Left lung (tissue), 4 donors: ENCODE measurements at regions not wholly inside any gene's neighbourhood (a gene's known extent, or its start where the extent isn't known, plus 50 kb on each side); places are given as distances from the start of the nearest gene placed in this dataset.

Source experiments
- ATAC-seq: fragments of 200-7000 bp; cut with Tn5 transposase; one replicate; pipeline ENCODE4 v1.9.1; 2020; ENCODE audit warnings: moderate library complexity
- DNase-seq, 4 donors: peaks; one replicate each; pipeline ENCODE4 v3.0.0-alpha.2; 2013 to 2020
- H3K27ac ChIP-seq, 2 donors: fragments of 200-600 bp; sonication (generic) in 1 of 2; one replicate each; pipeline versions ENCODE4 v1.5.0 to v1.8.0; 2020 to 2021
- H3K27me3 ChIP-seq, 2 donors: fragments of 200-600 bp; sonication (generic) in 1 of 2; one replicate each; pipeline versions ENCODE4 v1.5.0 to v1.8.0; 2020 to 2021
- H3K36me3 ChIP-seq, 2 donors: fragments of 200-600 bp; sonication (generic) in 1 of 2; one replicate each; pipeline versions ENCODE4 v1.5.0 to v1.8.0; 2020 to 2021
- H3K4me1 ChIP-seq, 2 donors: fragments of 200-600 bp; one replicate each; pipeline ENCODE4 v1.8.0; 2021
- H3K4me3 ChIP-seq, 2 donors: fragments of 200-600 bp; sonication (generic) in 1 of 2; one replicate each; pipeline versions ENCODE4 v1.5.0 to v1.8.0; 2020 to 2021; ENCODE audit warnings: mild to moderate bottlenecking in 1 of 2
- H3K9me3 ChIP-seq, 2 donors: fragments of 200-600 bp; sonication (generic) in 1 of 2; one replicate each; pipeline versions ENCODE4 v1.5.0 to v1.8.0; 2020 to 2021
- CTCF ChIP-seq, 2 donors: fragments of 200-600 bp; sonication (generic) in 1 of 2; IDR thresholded peaks; one replicate each; pipeline versions ENCODE4 v1.5.0 to v1.8.0; 2021; ENCODE audit warnings: antibody characterized with exemption in 2 of 2
- intact Hi-C, 2 donors: fragments of 100-400 bp; cut with DNase I; formaldehyde crosslinking; loops; one replicate each; pipeline versions ENCODE4 v1.11.2 to v1.14.2; 2022
- donor health status: DM: no; HTN: yes; CAD: no.
- donor health status: DM: no; HTN: no; CAD: no.

GRCh38 chr6:92888316-92888715 lies 531.0 kb downstream of the EPHA7 start:
- ATAC-seq (no peak), DNase-seq (no peak)
- no peak overlapping the region for H3K4me3 ChIP-seq
- H3K36me3 ChIP-seq: no peaks in the 10 kb centered on the region
- intact Hi-C loops: no loop called here
- no peak overlapping the region for H3K27ac ChIP-seq
- no peak for TF ChIP-seq CTCF (IDR thresholded peaks at IDR 0.05)
- no peaks in the 10 kb centered on the region for H3K4me1 ChIP-seq
- peaks cover 0 to 36% of the 10 kb centered on the region in 2 donors for H3K9me3 ChIP-seq
- no peaks in the 10 kb centered on the region for H3K27me3 ChIP-seq

GRCh38 chr6:92887871-92888270 lies 531.5 kb downstream of the EPHA7 start:
- H3K4me3 ChIP-seq: no peak overlapping the region
- no peak for TF ChIP-seq CTCF (IDR thresholded peaks at IDR 0.05)
- H3K27me3 ChIP-seq: no peaks in the 10 kb centered on the region
- H3K9me3 ChIP-seq: peaks cover 0 to 38% of the 10 kb centered on the region in 2 donors
- no peaks in the 10 kb centered on the region for H3K4me1 ChIP-seq
- H3K27ac ChIP-seq: no peak overlapping the region
- ATAC-seq (no peak), DNase-seq (no peak)
- H3K36me3 ChIP-seq: no peaks in the 10 kb centered on the region
- intact Hi-C loops: no loop called here

- no peak overlapping the region for H3K4me3 ChIP-seq
- H3K27ac ChIP-seq: no peak overlapping the region
- DNase-seq: no peak
- peaks cover 0 to 23% of the 10 kb centered on the region in 2 donors for H3K9me3 ChIP-seq
- no peaks in the 10 kb centered on the region for H3K4me1 ChIP-seq
- H3K27me3 ChIP-seq: no peaks in the 10 kb centered on the region
- TF ChIP-seq CTCF (IDR thresholded peaks at IDR 0.05): no peak
- intact Hi-C loops: no loop called here
- ATAC-seq: no peak
- no peaks in the 10 kb centered on the region for H3K36me3 ChIP-seq
Measured at GRCh38 chr6:92879526-92879925, 539.8 kb downstream of the EPHA7 start.

GRCh38 chr6:92864966-92865555 lies 554.3 kb downstream of the EPHA7 start:
- Histone ChIP-seq H3K27me3 (no peaks in the 10 kb centered on the region), H3K36me3 (no peaks in the 10 kb centered on the region), H3K9me3 (no peaks in the 10 kb centered on the region), H3K4me1 (no peaks in the 10 kb centered on the region), H3K27ac (no peak overlapping the region), H3K4me3 (no peak overlapping the region)
- DNase-seq (no peak), ATAC-seq (no peak)
- TF ChIP-seq CTCF (IDR thresholded peaks at IDR 0.05): no peak
- intact Hi-C loops: no loop called here

- no peak overlapping the region for H3K27ac ChIP-seq
- no peaks in the 10 kb centered on the region for H3K27me3 ChIP-seq
- H3K4me3 ChIP-seq: no peak overlapping the region
- H3K9me3 ChIP-seq: no peaks in the 10 kb centered on the region
- H3K36me3 ChIP-seq: no peaks in the 10 kb centered on the region
- intact Hi-C loops: no loop called here
- DNase-seq (peak in 1 of 4 donors; percentile 5), ATAC-seq (peak; percentile 34)
- TF ChIP-seq CTCF (IDR thresholded peaks at IDR 0.05): no peak
- H3K4me1 ChIP-seq: no peaks in the 10 kb centered on the region
Measured at GRCh38 chr6:92849636-92850035, 569.7 kb downstream of the EPHA7 start.
